Trophoblast cell (in vitro differentiated cells and primary cell): ENCODE measurements at regions not wholly inside any gene's neighbourhood (a gene's known extent, or its start where the extent isn't known, plus 50 kb on each side); places are given as distances from the start of the nearest gene placed in this dataset.
"Not testable (repeated sequence)": the region's sequence is repeated elsewhere in the genome, so short reads cannot be mapped to it uniquely, and the experiment has no call there.

Experiments used
- DNase-seq, 2 donors: peaks; one replicate each; pipeline ENCODE4 v3.0.0-alpha.2; 2016
- H2AFZ ChIP-seq: 2 replicates; pipeline ENCODE4 v1.6.1; 2013; ENCODE audit warnings: low read length, moderate library complexity, mild to moderate bottlenecking; ENCODE audit not compliant: insufficient read depth, poor library complexity
- H2AK5ac ChIP-seq: 2 replicates; pipeline ENCODE4 v1.6.1; 2013; ENCODE audit warnings: mild to moderate bottlenecking, low read length
- H2BK120ac ChIP-seq: 2 replicates; pipeline ENCODE4 v1.6.1; 2013; ENCODE audit warnings: low read length, mild to moderate bottlenecking, moderate library complexity; ENCODE audit not compliant: insufficient read depth, poor library complexity
- H2BK12ac ChIP-seq: 2 replicates; pipeline ENCODE4 v1.6.1; 2013; ENCODE audit warnings: mild to moderate bottlenecking, low read length, moderate library complexity
- H2BK5ac ChIP-seq: 2 replicates; pipeline ENCODE4 v1.6.1; 2013; ENCODE audit warnings: low read length, low read depth, moderate library complexity, mild to moderate bottlenecking; ENCODE audit not compliant: poor library complexity
- H3K14ac ChIP-seq: 2 replicates; pipeline ENCODE4 v1.6.1; 2013; ENCODE audit warnings: mild to moderate bottlenecking, low read length
- H3K18ac ChIP-seq: 2 replicates; pipeline ENCODE4 v1.6.1; 2013; ENCODE audit warnings: mild to moderate bottlenecking, low read length
- H3K23ac ChIP-seq: 2 replicates; pipeline ENCODE4 v1.6.1; 2013; ENCODE audit warnings: low read length
- H3K27ac ChIP-seq: 2 replicates; pipeline ENCODE4 v1.5.1; 2013; ENCODE audit warnings: low read depth, mild to moderate bottlenecking, inconsistent platforms, low read length, moderate library complexity
- H3K27me3 ChIP-seq: 2 replicates; pipeline ENCODE4 v1.6.1; 2013; ENCODE audit warnings: inconsistent platforms, mild to moderate bottlenecking, low read length, moderate library complexity; ENCODE audit not compliant: insufficient read depth
- H3K36me3 ChIP-seq, 2 experiments: 1 replicate in 1 of 2; 2 replicates in 1 of 2; pipeline ENCODE4 v1.6.1; 2013; ENCODE audit warnings: low read length in 2 of 2, mild to moderate bottlenecking in 2 of 2, moderate library complexity in 1 of 2; ENCODE audit not compliant: insufficient read depth in 2 of 2, control insufficient read depth in 1 of 2
- H3K4ac ChIP-seq: 2 replicates; pipeline ENCODE4 v1.6.1; 2013; ENCODE audit warnings: low read depth, mild to moderate bottlenecking, low read length, moderate library complexity
- H3K4me1 ChIP-seq, 2 experiments: 1 replicate in 1 of 2; 2 replicates in 1 of 2; pipeline ENCODE4 v1.6.1; 2013; ENCODE audit warnings: low read length in 2 of 2, mild to moderate bottlenecking in 2 of 2, moderate library complexity in 1 of 2; ENCODE audit not compliant: insufficient read depth in 2 of 2, control insufficient read depth in 1 of 2
- H3K4me2 ChIP-seq: 2 replicates; pipeline ENCODE4 v1.6.1; 2013; ENCODE audit warnings: inconsistent platforms, mild to moderate bottlenecking, low read length, moderate library complexity
- H3K4me3 ChIP-seq: 2 replicates; pipeline ENCODE4 v1.5.1; 2013; ENCODE audit warnings: mild to moderate bottlenecking, low read depth, low read length, inconsistent platforms
- H3K79me1 ChIP-seq: one replicate; pipeline ENCODE4 v1.6.1; 2013; ENCODE audit warnings: low read length
- H3K79me2 ChIP-seq: 2 replicates; pipeline ENCODE4 v1.6.1; 2013; ENCODE audit warnings: low read length, mild to moderate bottlenecking; ENCODE audit not compliant: control insufficient read depth, insufficient read depth, poor library complexity
- H3K9ac ChIP-seq: 2 replicates; pipeline ENCODE4 v1.6.1; 2013; ENCODE audit warnings: mild to moderate bottlenecking, low read length
- H3K9me3 ChIP-seq: 2 replicates; pipeline ENCODE4 v1.6.1; 2013; ENCODE audit warnings: low read depth, mild to moderate bottlenecking, control low read depth, inconsistent platforms, low read length; ENCODE audit not compliant: insufficient read depth
- H4K12ac ChIP-seq: 2 replicates; pipeline ENCODE4 v1.6.1; 2013; ENCODE audit warnings: low read depth, mild to moderate bottlenecking, low read length, moderate library complexity
- H4K8ac ChIP-seq: 2 replicates; pipeline ENCODE4 v1.6.1; 2013; ENCODE audit warnings: low read depth, mild to moderate bottlenecking, low read length, moderate library complexity
- H4K91ac ChIP-seq: one replicate; pipeline ENCODE4 v1.6.1; 2013; ENCODE audit warnings: low read depth, mild to moderate bottlenecking, low read length, moderate library complexity
- WGBS: extraction: QIAGEN DNeasy Blood & Tissue Kit; methylation state at CpG from one replicate; pipeline ENCODE4 v1.1.7; 2013; ENCODE audit warnings: missing lambda C conversion rate; ENCODE audit not compliant: insufficient read length, insufficient coverage; ENCODE audit errors: extremely low coverage; 5-methylcytosine and 5-hydroxymethylcytosine counted together

- DNase-seq: no peak
- no peak overlapping the region for H3K9ac ChIP-seq
- no peak overlapping the region for H4K12ac ChIP-seq
- H3K27ac ChIP-seq: no peak overlapping the region
- H3K79me1 ChIP-seq: no peaks in the 10 kb centered on the region
- no peaks in the 10 kb centered on the region for H3K79me2 ChIP-seq
- no peak overlapping the region for H2BK5ac ChIP-seq
- H3K4me1 ChIP-seq: no peaks in the 10 kb centered on the region
- no peak overlapping the region for H2AK5ac ChIP-seq
- no CpG with 5 or more reads among the region's 1 CpG for WGBS
- H4K91ac ChIP-seq: no peak overlapping the region
- H2BK12ac ChIP-seq: no peak overlapping the region
- no peak overlapping the region for H3K18ac ChIP-seq
- no peak overlapping the region for H3K14ac ChIP-seq
- H3K23ac ChIP-seq: no peak overlapping the region
- H2BK120ac ChIP-seq: no peak overlapping the region
- peaks cover 4% of the 10 kb centered on the region for H3K9me3 ChIP-seq
- H3K4ac ChIP-seq: no peak overlapping the region
- no peaks in the 10 kb centered on the region for H3K36me3 ChIP-seq
- H3K4me2 ChIP-seq: no peak overlapping the region
- H2AFZ ChIP-seq: no peak overlapping the region
- H3K4me3 ChIP-seq: no peak overlapping the region
- H3K27me3 ChIP-seq: no peaks in the 10 kb centered on the region
- H4K8ac ChIP-seq: no peak overlapping the region
These were observed 543.9 kb upstream of the SEMA6A start for GRCh38 chr5:117118499-117118898.

GRCh38 chr5:117117314-117117713 is 542.7 kb upstream of the SEMA6A start:
- H3K9me3 ChIP-seq, H3K9ac ChIP-seq, DNase-seq, H2BK120ac ChIP-seq, H3K23ac ChIP-seq, H2AK5ac ChIP-seq, H3K4ac ChIP-seq, H3K4me3 ChIP-seq, H3K36me3 ChIP-seq, H3K18ac ChIP-seq, H2AFZ ChIP-seq, H3K27me3 ChIP-seq, H2BK5ac ChIP-seq, H3K79me1 ChIP-seq, H3K14ac ChIP-seq, H3K4me1 ChIP-seq, H4K91ac ChIP-seq, H2BK12ac ChIP-seq, H3K27ac ChIP-seq, H3K4me2 ChIP-seq, H4K12ac ChIP-seq, H3K79me2 ChIP-seq, H4K8ac ChIP-seq: not testable (repeated sequence)
- no CpG with 5 or more reads among the region's 6 CpGs for WGBS

GRCh38 chr5:117110548-117110947 is 535.9 kb upstream of the SEMA6A start:
- Histone ChIP-seq H4K91ac (no peak overlapping the region), H3K18ac (no peak overlapping the region), H2AFZ (no peak overlapping the region), H3K4me1 (no peaks in the 10 kb centered on the region), H3K27ac (no peak overlapping the region), H3K23ac (no peak overlapping the region), H4K8ac (no peak overlapping the region), H4K12ac (no peak overlapping the region), H2BK12ac (no peak overlapping the region), H3K4ac (no peak overlapping the region), H3K14ac (no peak overlapping the region), H3K36me3 (no peaks in the 10 kb centered on the region), H3K79me1 (no peaks in the 10 kb centered on the region), H3K79me2 (no peaks in the 10 kb centered on the region), H2BK120ac (no peak overlapping the region), H2BK5ac (no peak overlapping the region), H3K9me3 (no peaks in the 10 kb centered on the region), H3K4me3 (no peak overlapping the region), H2AK5ac (no peak overlapping the region), H3K4me2 (no peak overlapping the region), H3K9ac (no peak overlapping the region), H3K27me3 (no peaks in the 10 kb centered on the region)
- no peak for DNase-seq
- no CpG with 5 or more reads among the region's 2 CpGs for WGBS

- H4K8ac ChIP-seq: no peak overlapping the region
- H3K4me2 ChIP-seq: no peak overlapping the region
- H3K18ac ChIP-seq: no peak overlapping the region
- no peak overlapping the region for H2AK5ac ChIP-seq
- DNase-seq: no peak
- no peak overlapping the region for H2AFZ ChIP-seq
- H3K4me3 ChIP-seq: no peak overlapping the region
- no peak overlapping the region for H2BK5ac ChIP-seq
- H3K4me1 ChIP-seq: no peaks in the 10 kb centered on the region
- no peak overlapping the region for H3K23ac ChIP-seq
- H3K9me3 ChIP-seq: no peaks in the 10 kb centered on the region
- WGBS: no CpG with 5 or more reads among the region's 3 CpGs
- H3K79me1 ChIP-seq: no peaks in the 10 kb centered on the region
- no peak overlapping the region for H3K9ac ChIP-seq
- no peaks in the 10 kb centered on the region for H3K79me2 ChIP-seq
- H3K27ac ChIP-seq: no peak overlapping the region
- no peaks in the 10 kb centered on the region for H3K27me3 ChIP-seq
- no peaks in the 10 kb centered on the region for H3K36me3 ChIP-seq
- H4K91ac ChIP-seq: no peak overlapping the region
- no peak overlapping the region for H3K14ac ChIP-seq
- no peak overlapping the region for H2BK12ac ChIP-seq
- H4K12ac ChIP-seq: no peak overlapping the region
- no peak overlapping the region for H2BK120ac ChIP-seq
- H3K4ac ChIP-seq: no peak overlapping the region
These were observed 533.2 kb upstream of the SEMA6A start for GRCh38 chr5:117107859-117108258.
